ENCODE measurements at regions not wholly inside any gene's neighbourhood (a gene's known extent, or its start where the extent isn't known, plus 50 kb on each side); places are given as distances from the start of the nearest gene placed in this dataset.

DNA sequence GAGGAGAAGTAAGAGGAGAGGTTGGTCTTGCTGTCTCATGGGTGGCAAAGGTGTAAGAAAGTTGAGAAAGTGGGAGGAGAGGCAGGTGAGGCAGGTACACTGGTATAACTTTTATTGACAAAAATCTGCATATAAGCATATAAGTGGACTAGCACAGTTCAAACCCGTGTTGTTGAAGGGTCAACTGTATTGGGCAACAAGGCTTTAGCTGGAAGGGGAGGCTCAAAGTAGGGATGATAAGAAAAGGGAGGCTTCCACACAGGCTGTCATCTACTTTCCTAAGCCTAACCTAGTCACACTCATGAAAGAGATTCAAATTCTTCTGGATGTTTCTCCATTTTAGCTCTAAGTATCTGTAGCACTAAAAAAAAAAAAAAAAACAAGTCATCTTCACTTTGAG is 188.1 kb upstream of the SEMA6D start:
- no peak for TF ChIP-seq CTCF (IDR thresholded peaks at IDR 0.05; ENCODE audit: low read depth, low read length, poor library complexity, severe bottlenecking)
- TF ChIP-seq EZH2phosphoT487 (IDR thresholded peaks at IDR 0.05; ENCODE audit: borderline replicate concordance, low read length): no peak
